Mesenchymal stem cell (in vitro differentiated cells and primary cell): ENCODE measurements at regions not wholly inside any gene's neighbourhood (a gene's known extent, or its start where the extent isn't known, plus 50 kb on each side); places are given as distances from the start of the nearest gene placed in this dataset.
A peak's percentile ranks its signal among the peaks of the same experiment; 100 is the strongest.

Source experiments
- DNase-seq: peaks from one replicate; pipeline ENCODE4 v3.0.0-alpha.2; 2013
- H2AFZ ChIP-seq: one replicate; pipeline ENCODE4 v1.6.1; 2013; ENCODE audit warnings: low read depth, mild to moderate bottlenecking, control low read depth, inconsistent platforms, low read length, moderate library complexity
- H2AK5ac ChIP-seq: 2 replicates; pipeline ENCODE4 v1.6.1; 2013; ENCODE audit warnings: low read length, moderate library complexity, mild to moderate bottlenecking, inconsistent platforms; ENCODE audit not compliant: severe bottlenecking
- H2BK120ac ChIP-seq: one replicate; pipeline ENCODE4 v1.6.1; 2013; ENCODE audit warnings: low read depth, mild to moderate bottlenecking, inconsistent platforms, low read length, moderate library complexity
- H2BK12ac ChIP-seq, 2 experiments: one replicate each; pipeline ENCODE4 v1.6.1; 2013; ENCODE audit warnings: inconsistent platforms in 2 of 2, low read length in 2 of 2, mild to moderate bottlenecking in 2 of 2, moderate library complexity in 2 of 2, control low read depth in 1 of 2
- H2BK15ac ChIP-seq: one replicate; pipeline ENCODE4 v1.6.1; 2013; ENCODE audit warnings: mild to moderate bottlenecking, low read depth, inconsistent platforms; ENCODE audit not compliant: poor library complexity, severe bottlenecking
- H2BK5ac ChIP-seq: 2 replicates; pipeline ENCODE4 v1.6.1; 2013; ENCODE audit warnings: low read depth, mild to moderate bottlenecking, low read length, control low read depth, inconsistent platforms; ENCODE audit not compliant: poor library complexity, severe bottlenecking
- H3K14ac ChIP-seq, 2 experiments: one replicate each; pipeline ENCODE4 v1.6.1; 2013; ENCODE audit warnings: inconsistent platforms in 2 of 2, low read length in 2 of 2, control low read depth in 1 of 2, mild to moderate bottlenecking in 1 of 2, moderate library complexity in 1 of 2
- H3K18ac ChIP-seq, 2 experiments: one replicate each; pipeline ENCODE4 v1.6.1; 2013; ENCODE audit warnings: inconsistent platforms in 2 of 2, low read length in 2 of 2, control low read depth in 1 of 2, low read depth in 1 of 2, mild to moderate bottlenecking in 1 of 2
- H3K23ac ChIP-seq, 2 experiments: one replicate each; pipeline ENCODE4 v1.6.1; 2013; ENCODE audit warnings: inconsistent platforms in 2 of 2, low read length in 2 of 2, mild to moderate bottlenecking in 2 of 2, moderate library complexity in 2 of 2, control low read depth in 1 of 2
- H3K27ac ChIP-seq: 2 replicates; pipeline ENCODE4 v1.5.1; 2013; ENCODE audit warnings: mild to moderate bottlenecking, moderate library complexity, low read length, control low read depth, inconsistent platforms; ENCODE audit not compliant: poor library complexity, severe bottlenecking
- H3K27me3 ChIP-seq, 2 experiments: 2 replicates each; pipeline versions ENCODE4 v1.6.1 to v1.7.0; 2013; ENCODE audit warnings: low read length in 2 of 2, mild to moderate bottlenecking in 2 of 2, moderate library complexity in 2 of 2, control low read depth in 1 of 2, inconsistent platforms in 1 of 2; ENCODE audit not compliant: control insufficient read depth in 1 of 2, insufficient read depth in 1 of 2
- H3K36me3 ChIP-seq, 2 experiments: 2 replicates each; pipeline versions ENCODE4 v1.6.1 to v1.7.0; 2013; ENCODE audit warnings: low read length in 2 of 2, control low read depth in 1 of 2, inconsistent platforms in 1 of 2, low read depth in 1 of 2, mild to moderate bottlenecking in 1 of 2; ENCODE audit not compliant: insufficient read depth in 2 of 2, control insufficient read depth in 1 of 2
- H3K4ac ChIP-seq, 2 experiments: one replicate each; pipeline ENCODE4 v1.6.1; 2013; ENCODE audit warnings: inconsistent platforms in 2 of 2, low read length in 2 of 2, mild to moderate bottlenecking in 2 of 2, moderate library complexity in 2 of 2, control low read depth in 1 of 2, low read depth in 1 of 2
- H3K4me1 ChIP-seq: 2 replicates; pipeline ENCODE4 v1.6.1; 2013; ENCODE audit warnings: low read depth, low read length, control low read depth; ENCODE audit not compliant: control insufficient read depth, insufficient read depth
- H3K4me2 ChIP-seq: 2 replicates; pipeline ENCODE4 v1.6.1; 2013; ENCODE audit warnings: low read length, mild to moderate bottlenecking, inconsistent platforms; ENCODE audit not compliant: poor library complexity, severe bottlenecking
- H3K4me3 ChIP-seq, 2 experiments: 2 replicates each; pipeline versions ENCODE4 v1.5.1 to v1.7.0; 2013; ENCODE audit warnings: low read length in 2 of 2, mild to moderate bottlenecking in 2 of 2, control low read depth in 1 of 2, low read depth in 1 of 2; ENCODE audit not compliant: insufficient read depth in 1 of 2
- H3K79me1 ChIP-seq: replicated peaks from 2 replicates; pipeline ENCODE4 v1.6.1; 2013; ENCODE audit warnings: mild to moderate bottlenecking, control low read depth, low read length, inconsistent platforms; ENCODE audit not compliant: poor library complexity, severe bottlenecking
- H3K9ac ChIP-seq: 2 replicates; pipeline ENCODE4 v1.7.0; 2013; ENCODE audit warnings: mild to moderate bottlenecking, low read length, moderate library complexity
- H3K9me3 ChIP-seq: 2 replicates; pipeline ENCODE4 v1.7.0; 2013; ENCODE audit warnings: mild to moderate bottlenecking, low read length; ENCODE audit not compliant: control insufficient read depth
- H4K8ac ChIP-seq: one replicate; pipeline ENCODE4 v1.6.1; 2013; ENCODE audit warnings: inconsistent platforms, mild to moderate bottlenecking, low read length, moderate library complexity
- H4K91ac ChIP-seq: one replicate; pipeline ENCODE4 v1.6.1; 2013; ENCODE audit warnings: mild to moderate bottlenecking, low read length, inconsistent platforms
- WGBS: methylation state at CpG from one replicate; pipeline ENCODE4 v1.1.7; 2013; ENCODE audit warnings: mixed read lengths; 5-methylcytosine and 5-hydroxymethylcytosine counted together

DNA sequence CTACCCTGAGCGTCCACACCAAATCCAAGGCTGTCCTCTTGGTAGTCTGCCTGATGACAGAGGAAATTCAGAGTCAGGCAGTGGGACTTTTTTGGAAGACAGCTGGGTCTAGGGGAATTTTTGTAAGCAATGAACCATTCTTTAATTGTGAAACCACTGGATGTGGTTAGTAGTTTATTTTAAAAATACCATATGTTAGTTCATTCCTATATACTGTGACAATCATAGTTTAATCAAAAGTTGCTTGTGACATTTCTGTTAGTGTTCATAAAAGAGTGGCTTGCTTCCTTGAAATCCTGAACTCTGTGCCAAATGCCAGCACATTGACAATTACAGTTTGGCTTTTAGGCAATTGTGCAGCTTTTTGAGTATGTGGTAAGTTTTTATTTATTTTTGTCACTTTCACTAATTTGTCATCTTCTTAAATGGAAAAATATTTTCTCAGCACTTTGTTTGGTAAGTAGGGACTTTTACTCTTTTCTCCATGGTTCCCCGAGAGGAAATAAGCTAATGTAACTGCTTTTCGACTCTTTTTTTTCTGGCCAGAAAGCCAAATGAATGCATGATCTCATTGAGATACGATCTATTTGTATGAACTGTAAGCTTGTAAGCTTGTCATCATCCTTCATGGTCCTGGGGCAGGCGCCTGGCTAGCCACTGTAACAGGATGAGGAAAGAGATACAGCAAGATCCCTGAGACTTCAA, 72.6 kb upstream of the SLC4A4 start:
- no peak overlapping the region for H2AFZ ChIP-seq
- no peak overlapping the region for H2BK15ac ChIP-seq
- no peak overlapping the region for H2AK5ac ChIP-seq
- no peak overlapping the region for H2BK120ac ChIP-seq
- no peak overlapping the region for H2BK5ac ChIP-seq
- H3K27ac ChIP-seq: no peak overlapping the region
- no peak overlapping the region for H3K4me2 ChIP-seq
- peak; percentile 93 for DNase-seq
- no peaks in the 10 kb centered on the region for H3K27me3 ChIP-seq
- peak overlapping the region in 1 of 2 experiments; percentile 67 for H3K18ac ChIP-seq
- no peaks in the 10 kb centered on the region for H3K4me1 ChIP-seq
- no peaks in the 10 kb centered on the region for H3K36me3 ChIP-seq
- no peak overlapping the region for H3K14ac ChIP-seq
- WGBS: 72% methylated on average over 5 of the region's 5 CpGs
- peaks cover 2% of the 10 kb centered on the region for H3K79me1 ChIP-seq
- H3K4me3 ChIP-seq: peak overlapping the region in 1 of 2 experiments; percentile 12
- no peak overlapping the region for H3K23ac ChIP-seq
- no peak overlapping the region for H4K91ac ChIP-seq
- peak overlapping the region; percentile 63 for H3K9ac ChIP-seq
- no peak overlapping the region for H3K4ac ChIP-seq
- no peak overlapping the region for H2BK12ac ChIP-seq
- H3K9me3 ChIP-seq: no peaks in the 10 kb centered on the region
- no peak overlapping the region for H4K8ac ChIP-seq

DNA sequence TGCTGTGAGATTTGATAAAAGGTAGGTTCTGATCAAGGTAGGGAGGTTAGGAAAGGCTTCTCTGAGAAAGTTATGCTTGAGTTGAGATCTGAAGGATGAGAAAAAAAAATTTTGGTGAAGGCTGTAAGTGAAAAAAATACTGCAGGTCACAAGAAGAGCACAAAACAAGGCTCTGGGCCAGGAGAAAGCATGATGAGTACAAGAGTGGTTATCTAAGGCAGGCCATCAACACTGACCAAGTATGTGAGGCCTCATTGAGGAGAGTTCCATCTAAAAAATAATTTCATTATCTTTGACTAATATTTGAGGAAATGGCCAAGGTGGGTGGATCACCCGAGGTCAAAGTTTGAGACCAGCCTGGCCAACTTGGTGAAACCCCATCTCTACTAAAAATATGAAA, 71.6 kb upstream of the SLC4A4 start:
- H3K18ac ChIP-seq: peak overlapping the region in 1 of 2 experiments; percentile 70
- H2AK5ac ChIP-seq: no peak overlapping the region
- peak; percentile 18 for DNase-seq
- no peak overlapping the region for H3K23ac ChIP-seq
- no peak overlapping the region for H3K27ac ChIP-seq
- H4K8ac ChIP-seq: no peak overlapping the region
- H3K36me3 ChIP-seq: no peaks in the 10 kb centered on the region
- H3K4ac ChIP-seq: no peak overlapping the region
- H2BK5ac ChIP-seq: no peak overlapping the region
- no CpG with 5 or more reads among the region's 1 CpG for WGBS
- no peak overlapping the region for H3K4me2 ChIP-seq
- no peak overlapping the region for H2BK12ac ChIP-seq
- no peak overlapping the region for H2AFZ ChIP-seq
- no peak overlapping the region for H2BK120ac ChIP-seq
- H3K14ac ChIP-seq: no peak overlapping the region
- no peaks in the 10 kb centered on the region for H3K4me1 ChIP-seq
- peak overlapping the region; percentile 28 for H2BK15ac ChIP-seq
- no peak overlapping the region for H3K4me3 ChIP-seq
- peak overlapping the region; percentile 63 for H3K9ac ChIP-seq
- no peaks in the 10 kb centered on the region for H3K9me3 ChIP-seq
- no peaks in the 10 kb centered on the region for H3K79me1 ChIP-seq
- no peak overlapping the region for H4K91ac ChIP-seq
- H3K27me3 ChIP-seq: no peaks in the 10 kb centered on the region

DNA sequence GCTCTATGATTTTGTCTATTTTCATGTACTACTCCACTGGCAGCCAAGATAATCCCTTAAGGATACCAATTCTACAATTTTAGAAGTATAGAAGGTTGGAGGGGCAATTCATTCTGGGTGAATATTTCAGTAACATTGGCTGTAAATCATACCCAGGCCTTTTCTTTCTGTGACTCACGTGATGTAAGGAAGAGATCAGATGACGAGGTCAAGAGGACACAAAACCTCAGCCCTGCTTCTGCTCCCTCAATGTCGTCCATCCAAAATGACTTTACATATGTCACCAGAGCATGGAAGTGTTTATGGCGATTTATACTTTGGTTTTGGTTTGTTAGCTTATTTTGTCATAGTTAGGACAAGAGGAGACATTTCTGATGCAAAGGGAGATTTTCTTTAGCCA, 70.7 kb upstream of the SLC4A4 start:
- H2BK5ac ChIP-seq: no peak overlapping the region
- H2AK5ac ChIP-seq: no peak overlapping the region
- H2BK12ac ChIP-seq: no peak overlapping the region
- H4K8ac ChIP-seq: no peak overlapping the region
- no peak overlapping the region for H3K4me2 ChIP-seq
- H3K18ac ChIP-seq: peak overlapping the region in 1 of 2 experiments; percentile 43
- H3K4ac ChIP-seq: no peak overlapping the region
- no peak overlapping the region for H3K9ac ChIP-seq
- no peak overlapping the region for H4K91ac ChIP-seq
- no peaks in the 10 kb centered on the region for H3K9me3 ChIP-seq
- 54% methylated on average over 4 of the region's 4 CpGs for WGBS
- no peaks in the 10 kb centered on the region for H3K4me1 ChIP-seq
- H3K79me1 ChIP-seq: no peaks in the 10 kb centered on the region
- peak; percentile 25 for DNase-seq
- H2BK15ac ChIP-seq: no peak overlapping the region
- H2BK120ac ChIP-seq: no peak overlapping the region
- H3K36me3 ChIP-seq: no peaks in the 10 kb centered on the region
- no peak overlapping the region for H2AFZ ChIP-seq
- H3K14ac ChIP-seq: no peak overlapping the region
- H3K27me3 ChIP-seq: no peaks in the 10 kb centered on the region
- no peak overlapping the region for H3K23ac ChIP-seq
- H3K27ac ChIP-seq: no peak overlapping the region
- H3K4me3 ChIP-seq: no peak overlapping the region

DNA sequence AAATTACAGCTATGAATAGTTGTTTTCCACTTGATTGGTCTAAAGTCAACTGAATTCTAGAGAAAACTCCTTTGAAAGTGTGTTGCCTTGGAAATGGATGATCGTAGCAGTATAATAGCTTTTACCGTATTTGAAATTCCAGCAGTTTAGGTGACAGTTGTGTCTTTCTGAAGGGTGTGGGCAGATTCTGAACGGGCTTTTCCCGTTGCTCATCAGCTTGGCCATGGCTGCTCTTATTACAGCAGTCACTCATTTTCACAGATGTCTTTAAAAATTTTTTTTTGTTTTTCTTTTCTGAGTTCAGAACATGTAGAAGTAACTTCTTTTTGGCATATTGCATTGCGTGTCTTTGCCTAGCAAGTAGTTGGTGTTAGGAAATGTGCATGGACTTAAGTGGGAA, 69.6 kb upstream of the SLC4A4 start:
- Histone ChIP-seq H2BK120ac (no peak overlapping the region), H4K91ac (no peak overlapping the region), H3K4me3 (no peak overlapping the region), H3K18ac (no peak overlapping the region), H3K14ac (no peak overlapping the region), H2AFZ (no peak overlapping the region), H3K4me2 (no peak overlapping the region), H2BK12ac (no peak overlapping the region), H3K4me1 (no peaks in the 10 kb centered on the region), H2BK15ac (no peak overlapping the region), H2AK5ac (no peak overlapping the region), H3K27ac (no peak overlapping the region), H2BK5ac (no peak overlapping the region), H3K9me3 (no peaks in the 10 kb centered on the region), H3K4ac (no peak overlapping the region), H3K79me1 (no peaks in the 10 kb centered on the region), H4K8ac (no peak overlapping the region), H3K36me3 (no peaks in the 10 kb centered on the region), H3K27me3 (no peaks in the 10 kb centered on the region), H3K9ac (no peak overlapping the region), H3K23ac (no peak overlapping the region)
- DNase-seq: no peak
- WGBS: 97% methylated on average over 5 of the region's 5 CpGs
